ENCODE measurements at regions not wholly inside any gene's neighbourhood (a gene's known extent, or its start where the extent isn't known, plus 50 kb on each side); places are given as distances from the start of the nearest gene placed in this dataset.

- TF ChIP-seq FOXA1 (IDR thresholded peaks at IDR 0.05) (no peak), HDGF (IDR thresholded peaks at IDR 0.05; ENCODE audit: borderline replicate concordance) (no peak), SUZ12 (IDR thresholded peaks at IDR 0.05) (no peak), ELF4 (IDR thresholded peaks at IDR 0.05) (no peak)
Measured at GRCh38 chr2:208627110-208627884, 220.7 kb downstream of the PTH2R start.
